ENCODE measurements at regions not wholly inside any gene's neighbourhood (a gene's known extent, or its start where the extent isn't known, plus 50 kb on each side); places are given as distances from the start of the nearest gene placed in this dataset.

DNA sequence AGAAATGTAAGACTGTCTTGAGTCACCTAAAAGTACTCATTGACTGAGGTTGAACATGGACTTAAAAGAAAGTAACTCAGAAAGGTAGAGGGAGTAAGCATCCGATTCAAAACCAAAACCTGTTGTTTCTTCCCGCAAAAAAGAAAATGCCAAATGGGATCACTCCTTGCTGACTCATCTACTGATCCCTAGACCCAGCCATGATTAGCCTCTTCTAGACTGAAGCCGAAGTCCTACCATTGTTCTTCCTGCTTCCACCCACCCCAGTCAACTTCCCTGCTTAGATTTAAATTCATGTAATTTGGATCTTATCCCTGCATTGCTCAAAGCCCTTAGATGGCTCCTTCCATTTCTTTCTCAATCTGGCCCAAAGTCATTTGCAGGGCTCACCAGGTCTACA lies 760.5 kb upstream of the SOX9 start:
- TF ChIP-seq, protein P1, sequence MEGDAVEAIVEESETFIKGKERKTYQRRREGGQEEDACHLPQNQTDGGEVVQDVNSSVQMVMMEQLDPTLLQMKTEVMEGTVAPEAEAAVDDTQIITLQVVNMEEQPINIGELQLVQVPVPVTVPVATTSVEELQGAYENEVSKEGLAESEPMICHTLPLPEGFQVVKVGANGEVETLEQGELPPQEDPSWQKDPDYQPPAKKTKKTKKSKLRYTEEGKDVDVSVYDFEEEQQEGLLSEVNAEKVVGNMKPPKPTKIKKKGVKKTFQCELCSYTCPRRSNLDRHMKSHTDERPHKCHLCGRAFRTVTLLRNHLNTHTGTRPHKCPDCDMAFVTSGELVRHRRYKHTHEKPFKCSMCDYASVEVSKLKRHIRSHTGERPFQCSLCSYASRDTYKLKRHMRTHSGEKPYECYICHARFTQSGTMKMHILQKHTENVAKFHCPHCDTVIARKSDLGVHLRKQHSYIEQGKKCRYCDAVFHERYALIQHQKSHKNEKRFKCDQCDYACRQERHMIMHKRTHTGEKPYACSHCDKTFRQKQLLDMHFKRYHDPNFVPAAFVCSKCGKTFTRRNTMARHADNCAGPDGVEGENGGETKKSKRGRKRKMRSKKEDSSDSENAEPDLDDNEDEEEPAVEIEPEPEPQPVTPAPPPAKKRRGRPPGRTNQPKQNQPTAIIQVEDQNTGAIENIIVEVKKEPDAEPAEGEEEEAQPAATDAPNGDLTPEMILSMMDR (IDR thresholded peaks at IDR 0.05) = no peak
- TF ChIP-seq, protein P2, sequence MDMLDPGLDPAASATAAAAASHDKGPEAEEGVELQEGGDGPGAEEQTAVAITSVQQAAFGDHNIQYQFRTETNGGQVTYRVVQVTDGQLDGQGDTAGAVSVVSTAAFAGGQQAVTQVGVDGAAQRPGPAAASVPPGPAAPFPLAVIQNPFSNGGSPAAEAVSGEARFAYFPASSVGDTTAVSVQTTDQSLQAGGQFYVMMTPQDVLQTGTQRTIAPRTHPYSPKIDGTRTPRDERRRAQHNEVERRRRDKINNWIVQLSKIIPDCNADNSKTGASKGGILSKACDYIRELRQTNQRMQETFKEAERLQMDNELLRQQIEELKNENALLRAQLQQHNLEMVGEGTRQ (CRISPR knock-in tag; IDR thresholded peaks at IDR 0.05) = no peak
- TF ChIP-seq, protein P3, sequence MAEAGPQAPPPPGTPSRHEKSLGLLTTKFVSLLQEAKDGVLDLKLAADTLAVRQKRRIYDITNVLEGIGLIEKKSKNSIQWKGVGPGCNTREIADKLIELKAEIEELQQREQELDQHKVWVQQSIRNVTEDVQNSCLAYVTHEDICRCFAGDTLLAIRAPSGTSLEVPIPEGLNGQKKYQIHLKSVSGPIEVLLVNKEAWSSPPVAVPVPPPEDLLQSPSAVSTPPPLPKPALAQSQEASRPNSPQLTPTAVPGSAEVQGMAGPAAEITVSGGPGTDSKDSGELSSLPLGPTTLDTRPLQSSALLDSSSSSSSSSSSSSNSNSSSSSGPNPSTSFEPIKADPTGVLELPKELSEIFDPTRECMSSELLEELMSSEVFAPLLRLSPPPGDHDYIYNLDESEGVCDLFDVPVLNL (CRISPR knock-in tag; IDR thresholded peaks at IDR 0.05; ENCODE audit: borderline replicate concordance, low read depth) = no peak
- TF ChIP-seq NR3C1 (CRISPR knock-in tag; conservative IDR thresholded peaks at IDR 0.05; ENCODE audit: low read depth) = no peak
- TF ChIP-seq, protein P4, sequence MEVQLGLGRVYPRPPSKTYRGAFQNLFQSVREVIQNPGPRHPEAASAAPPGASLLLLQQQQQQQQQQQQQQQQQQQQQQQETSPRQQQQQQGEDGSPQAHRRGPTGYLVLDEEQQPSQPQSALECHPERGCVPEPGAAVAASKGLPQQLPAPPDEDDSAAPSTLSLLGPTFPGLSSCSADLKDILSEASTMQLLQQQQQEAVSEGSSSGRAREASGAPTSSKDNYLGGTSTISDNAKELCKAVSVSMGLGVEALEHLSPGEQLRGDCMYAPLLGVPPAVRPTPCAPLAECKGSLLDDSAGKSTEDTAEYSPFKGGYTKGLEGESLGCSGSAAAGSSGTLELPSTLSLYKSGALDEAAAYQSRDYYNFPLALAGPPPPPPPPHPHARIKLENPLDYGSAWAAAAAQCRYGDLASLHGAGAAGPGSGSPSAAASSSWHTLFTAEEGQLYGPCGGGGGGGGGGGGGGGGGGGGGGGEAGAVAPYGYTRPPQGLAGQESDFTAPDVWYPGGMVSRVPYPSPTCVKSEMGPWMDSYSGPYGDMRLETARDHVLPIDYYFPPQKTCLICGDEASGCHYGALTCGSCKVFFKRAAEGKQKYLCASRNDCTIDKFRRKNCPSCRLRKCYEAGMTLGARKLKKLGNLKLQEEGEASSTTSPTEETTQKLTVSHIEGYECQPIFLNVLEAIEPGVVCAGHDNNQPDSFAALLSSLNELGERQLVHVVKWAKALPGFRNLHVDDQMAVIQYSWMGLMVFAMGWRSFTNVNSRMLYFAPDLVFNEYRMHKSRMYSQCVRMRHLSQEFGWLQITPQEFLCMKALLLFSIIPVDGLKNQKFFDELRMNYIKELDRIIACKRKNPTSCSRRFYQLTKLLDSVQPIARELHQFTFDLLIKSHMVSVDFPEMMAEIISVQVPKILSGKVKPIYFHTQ (CRISPR knock-in tag; IDR thresholded peaks at IDR 0.05) = no peak
- TF ChIP-seq, protein P5, sequence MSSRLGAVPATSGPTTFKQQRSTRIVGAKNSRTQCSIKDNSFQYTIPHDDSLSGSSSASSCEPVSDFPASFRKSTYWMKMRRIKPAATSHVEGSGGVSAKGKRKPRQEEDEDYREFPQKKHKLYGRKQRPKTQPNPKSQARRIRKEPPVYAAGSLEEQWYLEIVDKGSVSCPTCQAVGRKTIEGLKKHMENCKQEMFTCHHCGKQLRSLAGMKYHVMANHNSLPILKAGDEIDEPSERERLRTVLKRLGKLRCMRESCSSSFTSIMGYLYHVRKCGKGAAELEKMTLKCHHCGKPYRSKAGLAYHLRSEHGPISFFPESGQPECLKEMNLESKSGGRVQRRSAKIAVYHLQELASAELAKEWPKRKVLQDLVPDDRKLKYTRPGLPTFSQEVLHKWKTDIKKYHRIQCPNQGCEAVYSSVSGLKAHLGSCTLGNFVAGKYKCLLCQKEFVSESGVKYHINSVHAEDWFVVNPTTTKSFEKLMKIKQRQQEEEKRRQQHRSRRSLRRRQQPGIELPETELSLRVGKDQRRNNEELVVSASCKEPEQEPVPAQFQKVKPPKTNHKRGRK (CRISPR knock-in tag; IDR thresholded peaks at IDR 0.05; ENCODE audit: borderline replicate concordance) = no peak
- TF ChIP-seq, protein P6, sequence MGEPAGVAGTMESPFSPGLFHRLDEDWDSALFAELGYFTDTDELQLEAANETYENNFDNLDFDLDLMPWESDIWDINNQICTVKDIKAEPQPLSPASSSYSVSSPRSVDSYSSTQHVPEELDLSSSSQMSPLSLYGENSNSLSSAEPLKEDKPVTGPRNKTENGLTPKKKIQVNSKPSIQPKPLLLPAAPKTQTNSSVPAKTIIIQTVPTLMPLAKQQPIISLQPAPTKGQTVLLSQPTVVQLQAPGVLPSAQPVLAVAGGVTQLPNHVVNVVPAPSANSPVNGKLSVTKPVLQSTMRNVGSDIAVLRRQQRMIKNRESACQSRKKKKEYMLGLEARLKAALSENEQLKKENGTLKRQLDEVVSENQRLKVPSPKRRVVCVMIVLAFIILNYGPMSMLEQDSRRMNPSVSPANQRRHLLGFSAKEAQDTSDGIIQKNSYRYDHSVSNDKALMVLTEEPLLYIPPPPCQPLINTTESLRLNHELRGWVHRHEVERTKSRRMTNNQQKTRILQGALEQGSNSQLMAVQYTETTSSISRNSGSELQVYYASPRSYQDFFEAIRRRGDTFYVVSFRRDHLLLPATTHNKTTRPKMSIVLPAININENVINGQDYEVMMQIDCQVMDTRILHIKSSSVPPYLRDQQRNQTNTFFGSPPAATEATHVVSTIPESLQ (CRISPR knock-in tag; IDR thresholded peaks at IDR 0.05) = no peak
- TF ChIP-seq CBFB (CRISPR knock-in tag; IDR thresholded peaks at IDR 0.05; ENCODE audit: low read depth) = no peak
- TF ChIP-seq, protein P7, sequence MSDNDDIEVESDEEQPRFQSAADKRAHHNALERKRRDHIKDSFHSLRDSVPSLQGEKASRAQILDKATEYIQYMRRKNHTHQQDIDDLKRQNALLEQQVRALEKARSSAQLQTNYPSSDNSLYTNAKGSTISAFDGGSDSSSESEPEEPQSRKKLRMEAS (CRISPR knock-in tag; IDR thresholded peaks at IDR 0.05) = no peak
- TF ChIP-seq TCF7 (CRISPR knock-in tag; IDR thresholded peaks at IDR 0.05; ENCODE audit: low read depth) = no peak
- no peak for TF ChIP-seq FOXP1 (CRISPR knock-in tag; IDR thresholded peaks at IDR 0.05; ENCODE audit: borderline replicate concordance)
- no peak for TF ChIP-seq NFYB (CRISPR knock-in tag; conservative IDR thresholded peaks at IDR 0.05; ENCODE audit: low read depth)
